Astrocyte (in vitro differentiated cells and primary cell): ENCODE measurements at regions not wholly inside any gene's neighbourhood (a gene's known extent, or its start where the extent isn't known, plus 50 kb on each side); places are given as distances from the start of the nearest gene placed in this dataset.

Experiments used
- CTCF ChIP-seq: IDR thresholded peaks from 2 replicates; pipeline ENCODE4 v1.5.1; 2011; ENCODE audit warnings: low read depth, mild to moderate bottlenecking, inconsistent platforms, low read length, moderate library complexity; ENCODE audit not compliant: insufficient read depth
- EZH2 ChIP-seq: IDR thresholded peaks from 2 replicates; pipeline ENCODE4 v1.6.1; 2012; ENCODE audit warnings: mild to moderate bottlenecking, low read length, inconsistent platforms; ENCODE audit not compliant: insufficient read depth

GRCh38 chr15:97096303-97096835 lies 765.9 kb downstream of the NR2F2 start:
- TF ChIP-seq CTCF (no peak), EZH2 (no peak)
